Small intestine (tissue), 7 donors: ENCODE measurements at regions not wholly inside any gene's neighbourhood (a gene's known extent, or its start where the extent isn't known, plus 50 kb on each side); places are given as distances from the start of the nearest gene placed in this dataset.

Source experiments
- DNase-seq, 2 donors: peaks; one replicate each; pipeline versions ENCODE4 v3.0.0 to v3.0.0-alpha.2; 2013
- FAIRE-seq: peaks from 2 replicates; lab custom pipeline; 2012; peaks lifted over from hg19 to GRCh38; lab: Jason Lieb, UNC
- H3K27ac ChIP-seq, 3 donors: one replicate each; pipeline ENCODE4 v1.5.1; 2013; ENCODE audit warnings: low read length in 2 of 3, mild to moderate bottlenecking in 2 of 3, control low read depth in 1 of 3, inconsistent platforms in 1 of 3, low read depth in 1 of 3, moderate library complexity in 1 of 3
- H3K27me3 ChIP-seq, 3 donors: one replicate each; pipeline ENCODE4 v1.6.1; 2013; ENCODE audit warnings: low read length in 3 of 3, inconsistent platforms in 1 of 3; ENCODE audit not compliant: control insufficient read depth in 3 of 3, insufficient read depth in 3 of 3
- H3K36me3 ChIP-seq, 3 donors: one replicate each; pipeline ENCODE4 v1.6.1; 2013; ENCODE audit warnings: low read length in 3 of 3, inconsistent platforms in 1 of 3, low read depth in 1 of 3, mild to moderate bottlenecking in 1 of 3, moderate library complexity in 1 of 3; ENCODE audit not compliant: control insufficient read depth in 3 of 3, insufficient read depth in 2 of 3
- H3K4me1 ChIP-seq, 3 donors: one replicate each; pipeline ENCODE4 v1.6.1; 2013; ENCODE audit warnings: low read length in 2 of 3, inconsistent platforms in 1 of 3, low read depth in 1 of 3, mild to moderate bottlenecking in 1 of 3, moderate library complexity in 1 of 3; ENCODE audit not compliant: control insufficient read depth in 3 of 3, insufficient read depth in 2 of 3
- H3K4me3 ChIP-seq, 3 donors: one replicate each; pipeline ENCODE4 v1.5.1; 2013; ENCODE audit warnings: low read length in 3 of 3, control low read depth in 1 of 3, inconsistent platforms in 1 of 3, low read depth in 1 of 3, mild to moderate bottlenecking in 1 of 3, moderate library complexity in 1 of 3
- H3K9me3 ChIP-seq, 2 donors: one replicate each; pipeline ENCODE4 v1.6.1; 2013; ENCODE audit warnings: low read depth in 1 of 2, low read length in 1 of 2; ENCODE audit not compliant: control insufficient read depth in 2 of 2, insufficient read depth in 1 of 2
- WGBS, 3 donors: extraction: QIAGEN DNeasy Blood & Tissue Kit; methylation state at CpG; one replicate each; pipeline ENCODE4 v1.1.7; 2013; 5-methylcytosine and 5-hydroxymethylcytosine counted together
- donor health status: healthy with polysubstance abuse.
- donor health status: control.
- donor health status: control.
- donor health status: Bipolar disorder and iron deficiency.
- donor health status: healthy.

DNA sequence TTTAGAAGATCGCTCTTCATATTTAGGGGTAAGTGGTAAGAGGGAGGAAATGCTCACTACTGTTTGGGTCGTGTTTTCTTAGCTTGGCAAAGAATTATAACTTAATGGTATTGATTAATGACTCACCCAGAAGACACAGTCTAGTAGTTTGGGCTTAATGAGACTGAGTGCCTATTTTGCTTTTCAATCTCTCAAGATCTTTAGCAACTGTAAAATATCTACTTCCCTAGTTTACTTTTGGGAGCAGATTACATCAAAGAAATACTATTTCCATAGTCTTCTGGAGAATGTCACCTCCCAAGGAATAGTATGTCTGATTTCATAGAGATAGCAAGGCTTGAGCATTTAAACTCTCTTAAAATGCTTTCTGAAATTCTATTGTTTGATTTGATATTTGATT is 100.5 kb upstream of the SLC25A13 start:
- WGBS, 3 donors = 39 to 64% (median 57%) methylated on average over 2 of the region's 2 CpGs
- H3K27me3 ChIP-seq = no peaks in the 10 kb centered on the region
- H3K4me3 ChIP-seq = no peak overlapping the region
- H3K27ac ChIP-seq = no peak overlapping the region
- no peaks in the 10 kb centered on the region for H3K9me3 ChIP-seq
- no peak for DNase-seq
- H3K36me3 ChIP-seq = no peaks in the 10 kb centered on the region
- H3K4me1 ChIP-seq = no peaks in the 10 kb centered on the region
- FAIRE-seq = no peak

DNA sequence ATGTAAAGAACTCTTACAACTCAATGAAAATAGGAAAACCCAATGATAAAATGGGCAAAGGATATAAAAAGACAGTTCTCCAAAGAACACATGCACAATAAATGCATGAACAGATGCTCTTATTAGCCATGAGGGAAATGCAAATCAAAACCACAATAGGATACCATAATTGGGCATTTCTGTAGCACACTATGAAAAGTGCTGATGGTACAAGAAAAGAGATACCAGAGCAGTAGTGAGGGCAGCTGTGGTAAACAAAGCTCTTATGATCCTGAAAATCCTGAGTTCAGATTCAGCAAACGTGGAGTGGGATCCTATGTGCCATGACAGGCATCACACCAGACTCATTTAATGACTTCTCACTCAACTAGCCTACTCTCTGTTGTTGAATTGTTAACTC is 96.7 kb upstream of the SLC25A13 start:
- 62 to 86% (median 79%) methylated on average over 1 of the region's 1 CpG for WGBS, 3 donors
- DNase-seq = no peak
- H3K4me1 ChIP-seq = no peaks in the 10 kb centered on the region
- H3K36me3 ChIP-seq = no peaks in the 10 kb centered on the region
- no peaks in the 10 kb centered on the region for H3K9me3 ChIP-seq
- H3K27ac ChIP-seq = no peak overlapping the region
- H3K27me3 ChIP-seq = no peaks in the 10 kb centered on the region
- H3K4me3 ChIP-seq = no peak overlapping the region
- FAIRE-seq = no peak

DNA sequence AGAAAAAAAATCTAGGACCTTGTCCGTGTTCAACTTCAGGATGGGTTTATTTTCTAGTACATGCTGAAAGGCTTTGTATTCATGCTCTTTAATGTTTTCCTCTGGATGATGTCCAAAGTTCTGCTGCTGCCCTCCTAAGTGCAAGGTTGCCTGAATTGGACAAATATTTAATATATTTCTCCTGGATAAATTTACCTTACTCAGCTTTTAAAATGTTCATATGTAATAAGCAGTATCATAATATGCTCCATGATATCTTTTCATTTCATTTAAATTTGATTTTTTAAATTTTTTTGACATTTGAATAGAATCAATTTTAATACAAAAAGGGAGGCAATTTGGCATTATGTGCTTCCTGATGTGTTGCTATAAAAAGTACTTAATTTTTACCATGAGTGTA is 95.9 kb upstream of the SLC25A13 start:
- no peaks in the 10 kb centered on the region for H3K4me1 ChIP-seq
- FAIRE-seq (no peak), DNase-seq (no peak)
- no peak overlapping the region for H3K27ac ChIP-seq
- H3K36me3 ChIP-seq = no peaks in the 10 kb centered on the region
- WGBS, 3 donors = 65 to 94% (median 80%) methylated on average over 1 of the region's 1 CpG
- H3K27me3 ChIP-seq = no peaks in the 10 kb centered on the region
- no peaks in the 10 kb centered on the region for H3K9me3 ChIP-seq
- H3K4me3 ChIP-seq = no peak overlapping the region

DNA sequence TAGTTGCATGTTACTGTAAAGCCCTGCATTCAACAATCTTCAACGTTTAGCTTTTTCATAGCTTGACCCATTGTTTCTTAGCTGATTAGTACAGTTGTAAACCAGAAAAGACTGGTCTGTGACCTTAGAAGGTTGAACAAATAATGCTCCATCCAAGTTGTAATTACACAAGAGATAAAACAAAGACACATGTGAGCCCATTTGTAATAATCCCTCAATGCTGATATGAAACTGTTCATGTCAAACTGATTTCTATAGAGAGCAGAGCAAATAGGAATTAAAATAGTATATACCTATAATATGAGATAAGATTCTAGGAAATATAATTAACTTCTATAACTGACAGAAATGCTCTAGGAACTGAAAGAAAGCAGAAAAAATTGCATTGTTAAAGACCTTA is 94.7 kb upstream of the SLC25A13 start:
- WGBS, 3 donors = 0 to 30% (median 14%) methylated on average over 1 of the region's 1 CpG
- DNase-seq (no peak), FAIRE-seq (no peak)
- H3K4me1 ChIP-seq = no peaks in the 10 kb centered on the region
- H3K27me3 ChIP-seq = no peaks in the 10 kb centered on the region
- H3K9me3 ChIP-seq = no peaks in the 10 kb centered on the region
- no peaks in the 10 kb centered on the region for H3K36me3 ChIP-seq
- no peak overlapping the region for H3K4me3 ChIP-seq
- no peak overlapping the region for H3K27ac ChIP-seq

DNA sequence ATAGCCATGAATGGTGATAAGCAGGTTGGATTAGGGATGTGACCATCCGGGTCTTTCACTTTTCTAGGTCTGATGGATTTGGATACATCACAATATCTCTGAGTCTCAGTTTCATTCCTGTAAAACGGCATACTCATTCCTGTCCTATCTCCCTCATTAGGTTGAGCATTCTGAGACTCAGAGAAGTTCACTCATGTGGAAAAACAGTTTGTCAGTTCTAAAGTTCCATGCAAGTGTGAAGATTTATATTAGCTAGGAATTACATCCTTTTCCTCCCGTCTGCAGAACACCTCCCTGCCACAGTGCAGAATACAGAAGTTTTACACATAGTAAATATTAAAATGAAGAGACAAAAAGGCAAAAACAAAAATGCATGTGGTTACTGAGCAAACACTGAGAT is 94.2 kb upstream of the SLC25A13 start:
- WGBS, 3 donors = 58 to 69% (median 66%) methylated on average over 3 of the region's 3 CpGs
- FAIRE-seq = no peak
- Histone ChIP-seq H3K27ac (no peak overlapping the region), H3K4me3 (no peak overlapping the region), H3K36me3 (no peaks in the 10 kb centered on the region), H3K9me3 (no peaks in the 10 kb centered on the region), H3K27me3 (no peaks in the 10 kb centered on the region), H3K4me1 (no peaks in the 10 kb centered on the region)
- no peak for DNase-seq

DNA sequence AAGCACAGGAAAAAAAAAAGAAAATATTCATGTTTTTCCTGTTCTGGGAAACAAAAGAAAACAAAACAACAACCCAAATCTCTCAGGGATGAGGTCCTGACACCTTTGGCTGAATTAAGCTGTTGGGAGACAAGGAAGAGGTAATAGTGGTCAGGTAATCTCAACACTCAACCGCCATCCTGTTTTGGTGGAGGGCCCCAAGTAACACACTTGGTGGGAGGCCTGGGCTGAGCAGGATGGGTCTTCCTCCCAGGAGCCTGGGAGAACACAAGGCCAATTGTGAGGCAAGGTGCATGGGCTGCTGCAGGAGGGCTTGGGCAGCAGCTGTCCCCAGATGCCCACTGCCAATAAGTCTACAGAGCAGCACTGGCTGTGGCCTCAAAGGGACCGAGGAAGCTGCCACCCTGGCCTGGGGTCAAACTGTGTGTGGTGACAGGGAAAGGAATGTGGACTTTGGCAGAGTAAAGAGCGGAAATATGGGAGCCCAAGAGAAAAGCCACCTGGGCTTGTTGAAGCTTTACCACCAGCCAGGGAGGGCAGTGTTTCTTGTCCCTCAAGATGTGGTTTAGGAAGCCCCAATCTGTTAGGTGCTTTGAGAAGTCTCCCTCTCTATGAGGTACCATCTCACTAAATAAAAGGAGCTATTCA is 93.5 kb upstream of the SLC25A13 start:
- H3K36me3 ChIP-seq = no peaks in the 10 kb centered on the region
- H3K4me3 ChIP-seq = no peak overlapping the region
- H3K9me3 ChIP-seq = no peaks in the 10 kb centered on the region
- 50 to 73% (median 53%) methylated on average over 3 of the region's 3 CpGs for WGBS, 3 donors
- FAIRE-seq (no peak), DNase-seq (peak; percentile 34 to 63)
- no peaks in the 10 kb centered on the region for H3K4me1 ChIP-seq
- no peak overlapping the region for H3K27ac ChIP-seq
- no peaks in the 10 kb centered on the region for H3K27me3 ChIP-seq

DNA sequence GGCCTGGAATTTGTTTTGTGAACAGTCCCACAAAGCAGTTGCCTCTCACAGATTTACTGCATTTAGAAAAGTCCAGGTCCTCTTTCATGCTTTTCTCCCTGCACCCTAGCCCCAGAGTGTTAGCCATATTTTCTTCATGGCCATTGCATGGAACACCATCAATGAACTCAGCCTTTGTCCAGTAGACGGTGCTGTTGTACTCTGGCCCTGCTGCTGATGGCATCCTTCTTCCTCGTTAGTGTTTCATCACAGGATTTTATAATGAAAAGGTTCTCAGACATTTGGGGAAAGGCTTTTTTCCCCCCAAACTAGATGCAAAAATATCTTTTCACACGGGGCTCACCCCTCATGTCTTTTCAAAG is 93.0 kb upstream of the SLC25A13 start:
- no peak overlapping the region for H3K27ac ChIP-seq
- H3K4me3 ChIP-seq = no peak overlapping the region
- 29 to 33% (median 31%) methylated on average over 3 of the region's 3 CpGs for WGBS, 3 donors
- peak; percentile 31 to 60 for DNase-seq
- no peaks in the 10 kb centered on the region for H3K27me3 ChIP-seq
- no peak for FAIRE-seq
- H3K36me3 ChIP-seq = no peaks in the 10 kb centered on the region
- no peaks in the 10 kb centered on the region for H3K9me3 ChIP-seq
- H3K4me1 ChIP-seq = no peaks in the 10 kb centered on the region

DNA sequence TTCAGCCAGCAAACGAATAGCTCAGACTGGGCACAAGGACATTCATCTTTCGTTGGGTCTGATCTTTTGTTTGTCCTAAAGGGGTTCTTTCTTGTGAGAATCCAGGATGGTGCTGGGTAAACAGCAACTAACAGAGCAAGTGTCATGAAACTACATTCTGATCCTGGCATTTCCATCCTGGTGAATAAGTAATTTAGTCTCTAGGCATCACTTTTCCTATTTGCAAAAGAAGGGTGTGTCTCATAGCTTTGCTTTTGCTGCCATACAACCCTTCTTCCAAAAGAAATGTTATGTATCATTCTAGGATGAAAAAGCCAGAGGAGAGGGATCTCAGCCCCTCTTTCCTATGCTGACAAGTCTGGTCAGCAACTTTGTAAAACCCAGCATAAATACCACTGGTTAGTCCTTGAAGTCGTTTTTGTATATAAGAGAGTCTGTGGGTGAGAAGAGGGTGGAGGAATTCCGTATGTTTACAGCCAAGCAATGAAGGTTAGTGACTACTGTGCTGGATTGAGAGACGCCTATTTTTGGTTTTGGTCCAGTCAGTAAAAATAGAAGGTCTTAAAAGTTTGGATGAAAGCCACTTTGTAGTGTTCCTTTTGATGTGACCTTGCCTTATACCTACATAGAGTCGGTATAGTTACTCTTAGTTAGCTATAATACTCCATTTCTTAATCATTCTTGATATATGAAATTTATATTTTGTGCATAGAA is 88.4 kb upstream of the SLC25A13 start:
- DNase-seq (no peak), FAIRE-seq (no peak)
- Histone ChIP-seq H3K27me3 (no peaks in the 10 kb centered on the region), H3K36me3 (no peaks in the 10 kb centered on the region), H3K4me3 (no peak overlapping the region), H3K4me1 (no peaks in the 10 kb centered on the region), H3K9me3 (no peaks in the 10 kb centered on the region), H3K27ac (no peak overlapping the region)
- WGBS, 3 donors = 59 to 79% (median 69%) methylated on average over 6 of the region's 6 CpGs

DNA sequence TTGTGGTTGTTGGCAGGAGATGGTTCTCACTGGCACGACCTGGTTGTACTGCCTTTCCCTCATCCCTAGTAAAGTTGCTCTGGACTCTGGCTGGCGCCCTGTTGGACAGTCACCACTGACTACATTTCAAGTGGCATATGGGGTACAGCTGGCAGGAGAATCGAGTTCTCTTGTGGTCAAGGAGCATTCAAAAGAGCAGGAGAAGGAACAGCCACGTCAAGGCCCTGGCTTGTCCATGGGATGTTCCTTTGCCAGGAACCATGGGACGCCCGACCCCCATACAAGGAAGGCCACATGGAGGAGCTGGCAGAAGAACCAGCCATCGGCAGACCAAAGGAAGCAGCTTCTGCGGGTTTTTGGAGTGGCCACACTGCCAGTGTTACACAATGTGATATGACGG is 87.0 kb upstream of the SLC25A13 start:
- Histone ChIP-seq H3K36me3 (no peaks in the 10 kb centered on the region), H3K4me3 (no peak overlapping the region), H3K27ac (no peak overlapping the region), H3K4me1 (no peaks in the 10 kb centered on the region), H3K27me3 (peaks cover 0 to 4% (median 0%) of the 10 kb centered on the region in 3 donors), H3K9me3 (no peaks in the 10 kb centered on the region)
- FAIRE-seq = no peak
- WGBS, 3 donors = 85 to 91% (median 90%) methylated on average over 9 of the region's 9 CpGs
- no peak for DNase-seq
